Right lobe of liver (tissue), 6 donors: ENCODE measurements at regions not wholly inside any gene's neighbourhood (a gene's known extent, or its start where the extent isn't known, plus 50 kb on each side); places are given as distances from the start of the nearest gene placed in this dataset.
"Not testable (repeated sequence)": the region's sequence is repeated elsewhere in the genome, so short reads cannot be mapped to it uniquely, and the experiment has no call there.

ENCODE experiments used
- ATAC-seq, 4 donors: fragments of 200-7000 bp; cut with Tn5 transposase; one replicate each; pipeline ENCODE4 v1.9.1; 2020; ENCODE audit warnings: mild to moderate bottlenecking in 4 of 4, moderate library complexity in 4 of 4
- DNase-seq, 3 donors: peaks; one replicate each; pipeline ENCODE4 v3.0.0-alpha.2; 2020
- H3K27ac ChIP-seq, 3 donors: fragments of 200-600 bp; one replicate each; pipeline ENCODE4 v1.8.0; 2022
- H3K27me3 ChIP-seq, 2 donors: fragments of 200-600 bp; one replicate each; pipeline ENCODE4 v1.8.0; 2022
- H3K36me3 ChIP-seq, 4 donors: fragments of 200-600 bp; sonication (generic) in 1 of 4; one replicate each; pipeline versions ENCODE4 v1.5.1 to v1.8.0; 2017 to 2022; ENCODE audit warnings: control low read depth in 1 of 4
- H3K4me1 ChIP-seq, 4 donors: fragments of 200-600 bp; sonication (generic) in 1 of 4; one replicate each; pipeline versions ENCODE4 v1.5.1 to v1.8.0; 2017 to 2022; ENCODE audit warnings: control low read depth in 1 of 4
- H3K4me3 ChIP-seq, 3 donors: fragments of 200-600 bp; one replicate each; pipeline ENCODE4 v1.8.0; 2022
- H3K9me3 ChIP-seq, 4 donors: fragments of 200-600 bp; sonication (generic) in 1 of 4; one replicate each; pipeline versions ENCODE4 v1.5.1 to v1.8.0; 2017 to 2022; ENCODE audit warnings: control low read depth in 1 of 4
- POLR2A ChIP-seq: fragments of 450-650 bp; IDR thresholded peaks from one replicate; pipeline ENCODE4 v1.6.1; 2017; ENCODE audit warnings: antibody characterized with exemption, mild to moderate bottlenecking
- WGBS: methylation state at CpG from one replicate; pipeline ENCODE4 v1.1.6; 2018; ENCODE audit warnings: low coverage, low lambda C conversion rate; ENCODE audit not compliant: insufficient coverage; ENCODE audit errors: missing lambda C conversion rate; 5-methylcytosine and 5-hydroxymethylcytosine counted together
- intact Hi-C, 2 donors: fragments of 100-400 bp; cut with DNase I; formaldehyde crosslinking; loops; one replicate each; pipeline versions ENCODE4 v1.11.2 to v1.14.1; 2022
- TF ChIP-seq, protein P1 (sequence below), 4 donors: fragments of 200-600 bp in 3 of 4; fragments of 450-650 bp in 1 of 4; IDR thresholded peaks; one replicate each; pipeline versions ENCODE4 v1.5.1 to v1.8.0; 2016 to 2022; ENCODE audit warnings: antibody characterized with exemption in 4 of 4, mild to moderate bottlenecking in 2 of 4
- donor health status: DM: no; HTN: yes; CAD: no.
- donor health status: DM: no; HTN: no; CAD: no.
- donor health status: DM: no; HTN: no; CAD: no.
- donor health status: DM: no; HTN: yes; CAD: no.
- donor health status: DM: no; HTN: yes; CAD: no.

DNA sequence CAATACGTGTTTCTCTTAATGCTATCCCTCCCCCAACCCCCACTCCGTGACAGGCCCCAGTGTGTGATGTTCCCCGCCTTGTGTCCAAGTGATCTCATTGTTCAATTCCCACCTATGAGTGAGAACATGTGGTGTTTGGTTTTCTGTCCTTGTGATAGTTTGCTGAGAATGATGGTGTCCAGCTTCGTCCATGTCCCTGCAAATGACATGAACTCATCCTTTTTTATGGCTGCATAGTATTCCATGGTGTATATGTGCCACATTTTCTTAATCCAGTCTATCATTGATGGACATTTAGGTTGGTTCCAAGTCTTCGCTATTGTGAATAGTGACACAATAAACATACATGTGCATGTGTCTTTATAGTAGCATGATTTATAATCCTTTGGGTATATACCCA lies 52.5 kb downstream of the KIAA0408 start:
- WGBS = 84% methylated on average over 5 of the region's 5 CpGs
- H3K9me3 ChIP-seq, intact Hi-C loops, H3K27ac ChIP-seq, ATAC-seq, H3K4me3 ChIP-seq, DNase-seq, H3K4me1 ChIP-seq, H3K27me3 ChIP-seq, H3K36me3 ChIP-seq: not testable (repeated sequence)

DNA sequence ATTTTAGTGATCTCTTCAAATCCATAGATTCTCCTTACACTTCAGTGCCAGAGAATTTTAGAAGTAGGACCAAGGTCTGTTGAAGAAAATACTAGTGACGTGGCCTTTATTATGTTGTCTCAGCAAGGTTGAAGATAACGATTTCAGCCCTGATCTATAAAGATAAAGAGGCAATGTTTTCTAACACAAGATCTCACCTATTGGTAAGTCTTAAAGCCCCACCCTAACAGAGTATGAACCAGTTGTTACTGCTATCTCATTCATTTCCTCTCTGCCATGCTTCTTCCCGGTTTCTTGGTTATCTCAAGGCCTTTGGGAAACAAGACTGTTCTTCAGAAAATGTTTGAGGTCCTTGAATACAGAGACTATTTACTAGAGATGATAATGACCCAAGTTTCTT lies 53.1 kb downstream of the KIAA0408 start:
- WGBS = 62% methylated on average over 3 of the region's 3 CpGs

GRCh38 chr6:127404594-127405178 lies 54.5 kb downstream of the KIAA0408 start:
- DNase-seq (no peak), ATAC-seq (peak in 1 of 4 donors; percentile 36)
- no peak overlapping the region for H3K27ac ChIP-seq
- H3K9me3 ChIP-seq = no peaks in the 10 kb centered on the region
- H3K4me3 ChIP-seq = no peak overlapping the region
- WGBS = 23% methylated on average over 2 of the region's 3 CpGs
- H3K36me3 ChIP-seq = no peaks in the 10 kb centered on the region
- intact Hi-C loops = no loop called here
- no peaks in the 10 kb centered on the region for H3K27me3 ChIP-seq
- no peaks in the 10 kb centered on the region for H3K4me1 ChIP-seq
- TF ChIP-seq, protein P1, sequence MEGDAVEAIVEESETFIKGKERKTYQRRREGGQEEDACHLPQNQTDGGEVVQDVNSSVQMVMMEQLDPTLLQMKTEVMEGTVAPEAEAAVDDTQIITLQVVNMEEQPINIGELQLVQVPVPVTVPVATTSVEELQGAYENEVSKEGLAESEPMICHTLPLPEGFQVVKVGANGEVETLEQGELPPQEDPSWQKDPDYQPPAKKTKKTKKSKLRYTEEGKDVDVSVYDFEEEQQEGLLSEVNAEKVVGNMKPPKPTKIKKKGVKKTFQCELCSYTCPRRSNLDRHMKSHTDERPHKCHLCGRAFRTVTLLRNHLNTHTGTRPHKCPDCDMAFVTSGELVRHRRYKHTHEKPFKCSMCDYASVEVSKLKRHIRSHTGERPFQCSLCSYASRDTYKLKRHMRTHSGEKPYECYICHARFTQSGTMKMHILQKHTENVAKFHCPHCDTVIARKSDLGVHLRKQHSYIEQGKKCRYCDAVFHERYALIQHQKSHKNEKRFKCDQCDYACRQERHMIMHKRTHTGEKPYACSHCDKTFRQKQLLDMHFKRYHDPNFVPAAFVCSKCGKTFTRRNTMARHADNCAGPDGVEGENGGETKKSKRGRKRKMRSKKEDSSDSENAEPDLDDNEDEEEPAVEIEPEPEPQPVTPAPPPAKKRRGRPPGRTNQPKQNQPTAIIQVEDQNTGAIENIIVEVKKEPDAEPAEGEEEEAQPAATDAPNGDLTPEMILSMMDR (IDR thresholded peaks at IDR 0.05) = no peak
- no peak for TF ChIP-seq POLR2A

More for the DNA sequence above, 53.1 kb downstream of the KIAA0408 start:
- TF ChIP-seq POLR2A = no peak
- TF ChIP-seq, protein P1 (IDR thresholded peaks at IDR 0.05) = no peak
- H3K27me3 ChIP-seq = no peaks in the 10 kb centered on the region
- ATAC-seq (no peak), DNase-seq (no peak)
- intact Hi-C loops = no loop called here
- no peaks in the 10 kb centered on the region for H3K9me3 ChIP-seq
- no peaks in the 10 kb centered on the region for H3K4me1 ChIP-seq
- H3K27ac ChIP-seq = no peak overlapping the region
- no peak overlapping the region for H3K4me3 ChIP-seq
- no peaks in the 10 kb centered on the region for H3K36me3 ChIP-seq

DNA sequence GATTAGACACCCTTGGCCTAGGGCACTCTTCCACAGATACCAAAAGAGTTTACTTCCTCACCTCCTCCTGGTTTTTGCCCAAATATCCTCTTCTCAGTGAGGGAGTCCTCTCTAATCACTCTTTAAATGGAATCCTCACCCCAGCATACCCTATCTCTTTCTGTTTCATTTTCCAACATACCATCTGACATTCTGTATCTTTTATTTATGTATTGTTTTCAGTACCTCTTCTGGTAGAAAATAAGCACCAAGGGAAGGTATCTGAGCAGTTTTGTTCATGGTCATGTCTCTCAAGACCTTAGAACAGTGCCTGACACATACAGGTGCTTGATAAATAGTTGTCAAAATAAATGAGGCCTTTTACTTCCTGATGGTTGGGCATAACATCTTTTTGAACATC lies 55.1 kb downstream of the KIAA0408 start:
- intact Hi-C loops = no loop called here
- H3K4me1 ChIP-seq = no peaks in the 10 kb centered on the region
- H3K27ac ChIP-seq = no peak overlapping the region
- no peak for DNase-seq
- H3K36me3 ChIP-seq = no peaks in the 10 kb centered on the region
- no peak for ATAC-seq
- H3K27me3 ChIP-seq = no peaks in the 10 kb centered on the region
- H3K4me3 ChIP-seq = no peak overlapping the region
- no peak for TF ChIP-seq POLR2A
- TF ChIP-seq, protein P1 (IDR thresholded peaks at IDR 0.05) = no peak
- H3K9me3 ChIP-seq = no peaks in the 10 kb centered on the region

DNA sequence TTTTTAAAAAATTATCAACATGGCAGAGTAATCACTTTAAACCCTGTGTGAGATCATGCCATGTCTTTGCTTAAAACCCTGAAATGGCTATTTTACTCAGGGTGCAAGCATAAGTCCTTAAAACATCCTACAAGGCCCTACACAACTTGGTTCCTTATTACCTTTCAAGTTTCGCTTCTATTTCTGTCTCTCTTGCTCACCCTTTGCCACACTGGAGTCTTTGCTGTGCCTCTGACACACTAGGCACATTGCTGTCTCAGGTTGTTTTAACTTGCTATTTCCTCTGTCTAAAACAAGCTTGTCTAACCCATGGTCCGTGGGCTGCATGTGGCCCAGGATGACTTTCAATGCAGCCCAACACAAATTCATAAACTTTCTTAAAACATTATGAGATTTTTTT lies 55.6 kb downstream of the KIAA0408 start:
- Histone ChIP-seq H3K9me3 (no peaks in the 10 kb centered on the region), H3K4me1 (no peaks in the 10 kb centered on the region), H3K4me3 (no peak overlapping the region), H3K36me3 (no peaks in the 10 kb centered on the region), H3K27me3 (no peaks in the 10 kb centered on the region), H3K27ac (no peak overlapping the region)
- no peak for ATAC-seq
- WGBS = 80% methylated on average over 2 of the region's 2 CpGs
- TF ChIP-seq POLR2A = no peak
- TF ChIP-seq, protein P1 (IDR thresholded peaks at IDR 0.05) = no peak
- intact Hi-C loops = no loop called here
- no peak for DNase-seq
